ENCODE measurements at regions not wholly inside any gene's neighbourhood (a gene's known extent, or its start where the extent isn't known, plus 50 kb on each side); places are given as distances from the start of the nearest gene placed in this dataset.

DNA sequence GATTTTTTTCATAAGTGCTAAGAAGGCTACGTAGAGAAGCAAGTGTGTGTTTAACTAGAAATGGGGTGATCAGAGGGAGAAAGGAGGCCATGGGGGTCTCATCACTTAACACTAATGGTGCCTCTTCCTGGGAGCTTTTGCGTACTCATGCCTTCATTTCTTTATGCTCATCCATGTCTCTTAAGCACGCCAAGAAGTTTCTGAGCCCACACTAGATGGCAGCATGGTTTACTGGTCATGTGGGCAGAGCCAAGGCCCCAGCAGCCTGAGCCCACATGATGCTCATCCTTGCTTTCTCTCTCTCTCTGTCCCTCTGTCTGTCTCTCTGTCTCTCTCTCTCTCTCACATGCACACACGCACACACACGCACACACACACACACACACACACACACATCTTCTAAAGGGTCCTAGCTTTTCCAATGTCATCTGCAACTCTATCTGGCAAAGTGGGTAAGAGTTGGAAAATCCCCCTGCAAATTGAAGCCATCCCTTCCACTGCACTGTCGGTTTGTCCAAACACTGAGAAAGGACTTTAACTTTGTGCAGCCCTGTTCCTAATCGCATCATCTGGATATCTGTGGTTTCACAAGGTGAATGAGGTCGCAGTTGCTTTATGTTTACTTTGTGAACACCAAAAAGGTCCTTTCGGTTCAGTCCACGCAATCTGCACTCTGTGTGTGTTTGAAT lies 137.1 kb upstream of the CCDC68 start:
- Mint-ChIP-seq H3K36me3 (ENCODE audit: low read depth) (no peaks in the 10 kb centered on the region), H3K4me3 (no peak overlapping the region), H3K27me3 (no peaks in the 10 kb centered on the region), H3K4me1 (no peaks in the 10 kb centered on the region), H3K27ac (no peak overlapping the region)
- ATAC-seq (no peak), DNase-seq (no peak)
- no peaks in the 10 kb centered on the region for H3K9me3 ChIP-seq (ENCODE audit: control insufficient read depth, low read length, poor library complexity, severe bottlenecking)

GRCh38 chr18:55095584-55095983 lies 136.3 kb upstream of the CCDC68 start:
- Mint-ChIP-seq H3K27me3 (no peaks in the 10 kb centered on the region), H3K4me3 (no peak overlapping the region), H3K4me1 (no peaks in the 10 kb centered on the region), H3K27ac (no peak overlapping the region), H3K36me3 (ENCODE audit: low read depth) (no peaks in the 10 kb centered on the region)
- no peaks in the 10 kb centered on the region for H3K9me3 ChIP-seq (ENCODE audit: control insufficient read depth, low read length, poor library complexity, severe bottlenecking)
- DNase-seq = no peak
- no peak for ATAC-seq

- Mint-ChIP-seq H3K27me3 (no peaks in the 10 kb centered on the region), H3K4me3 (no peak overlapping the region), H3K36me3 (ENCODE audit: low read depth) (no peaks in the 10 kb centered on the region), H3K4me1 (no peaks in the 10 kb centered on the region), H3K27ac (no peak overlapping the region)
- ATAC-seq (no peak), DNase-seq (no peak)
- H3K9me3 ChIP-seq (ENCODE audit: control insufficient read depth, low read length, poor library complexity, severe bottlenecking) = no peaks in the 10 kb centered on the region
Measured at GRCh38 chr18:55093808-55094207, 134.5 kb upstream of the CCDC68 start.

DNA sequence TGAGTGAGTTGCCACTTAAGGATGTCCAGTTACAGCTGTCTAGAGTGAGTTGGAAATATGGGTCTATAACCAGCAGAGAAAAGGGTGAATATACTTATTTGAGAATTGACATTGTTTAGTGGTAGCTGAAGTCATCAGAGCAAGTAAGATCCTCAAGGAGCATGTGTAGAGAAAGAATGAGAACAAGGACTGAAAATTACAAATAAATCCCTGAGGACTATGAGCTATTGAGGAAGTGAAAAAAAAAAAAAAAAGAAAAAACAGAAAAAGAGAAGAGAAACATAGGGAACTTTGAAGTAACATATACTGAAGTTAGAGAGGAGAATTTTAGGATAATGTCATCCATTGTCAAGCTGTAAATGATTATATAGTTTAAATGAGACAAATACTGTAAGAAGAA lies 134.0 kb upstream of the CCDC68 start:
- no peaks in the 10 kb centered on the region for H3K4me1 Mint-ChIP-seq
- no peaks in the 10 kb centered on the region for H3K36me3 Mint-ChIP-seq (ENCODE audit: low read depth)
- H3K4me3 Mint-ChIP-seq = no peak overlapping the region
- H3K9me3 ChIP-seq (ENCODE audit: control insufficient read depth, low read length, poor library complexity, severe bottlenecking) = no peaks in the 10 kb centered on the region
- ATAC-seq = no peak
- no peak overlapping the region for H3K27ac Mint-ChIP-seq
- H3K27me3 Mint-ChIP-seq = no peaks in the 10 kb centered on the region
- DNase-seq = no peak

GRCh38 chr18:55092166-55092565 lies 132.9 kb upstream of the CCDC68 start:
- H3K27ac Mint-ChIP-seq = no peak overlapping the region
- ATAC-seq (no peak), DNase-seq (no peak)
- H3K4me3 Mint-ChIP-seq = no peak overlapping the region
- H3K36me3 Mint-ChIP-seq (ENCODE audit: low read depth) = no peaks in the 10 kb centered on the region
- no peaks in the 10 kb centered on the region for H3K4me1 Mint-ChIP-seq
- no peaks in the 10 kb centered on the region for H3K27me3 Mint-ChIP-seq
- no peaks in the 10 kb centered on the region for H3K9me3 ChIP-seq (ENCODE audit: control insufficient read depth, low read length, poor library complexity, severe bottlenecking)

DNA sequence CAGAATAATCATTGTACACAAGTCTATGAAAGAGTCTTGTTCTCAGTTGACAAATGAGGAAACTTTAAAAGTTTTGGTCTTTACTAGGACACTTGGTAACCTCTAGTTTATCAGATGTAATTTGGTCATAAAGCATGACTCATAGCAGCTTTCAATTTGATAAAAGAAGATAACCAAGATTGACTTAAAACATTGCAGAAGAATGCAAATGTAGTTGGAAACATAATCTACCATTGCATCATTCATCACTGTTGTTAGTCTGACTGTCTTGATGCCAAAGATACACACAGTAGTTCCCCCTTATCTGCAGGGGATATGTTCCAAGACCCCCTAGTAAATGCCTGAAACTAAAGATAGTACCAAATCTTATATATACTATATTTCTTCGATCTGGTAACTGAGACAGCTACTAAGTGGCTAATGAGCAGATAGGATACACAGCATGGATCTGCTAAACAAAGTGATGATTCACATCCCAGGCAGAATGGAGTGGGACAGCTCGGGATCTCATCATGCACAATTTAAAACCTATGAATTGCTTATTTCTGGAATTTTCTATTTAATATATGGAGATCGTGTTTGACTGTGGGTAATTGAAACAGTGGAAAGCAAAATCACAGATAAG lies 131.4 kb upstream of the CCDC68 start:
- H3K4me3 Mint-ChIP-seq = no peak overlapping the region

DNA sequence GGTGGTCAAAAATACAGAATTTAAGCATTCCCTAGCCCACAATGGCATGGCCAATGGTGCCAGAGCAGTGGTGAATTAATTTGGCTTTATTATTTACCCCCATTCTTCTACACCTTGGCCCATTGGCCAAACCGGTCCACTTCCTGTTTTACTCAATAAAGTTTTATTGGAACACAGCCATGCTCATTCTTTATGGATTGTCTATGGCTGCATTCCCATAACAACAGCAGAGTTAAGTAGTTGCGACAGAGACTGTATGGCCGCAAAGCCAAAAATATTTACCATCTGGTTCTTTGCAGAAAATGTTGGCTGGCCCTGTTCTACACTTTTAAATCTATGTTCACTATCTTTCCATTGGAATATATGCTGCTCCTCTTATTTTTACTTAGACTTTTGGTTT lies 130.3 kb upstream of the CCDC68 start:
- no peak overlapping the region for H3K27ac Mint-ChIP-seq
- no peaks in the 10 kb centered on the region for H3K9me3 ChIP-seq (ENCODE audit: control insufficient read depth, low read length, poor library complexity, severe bottlenecking)
- ATAC-seq = no peak
- H3K4me3 Mint-ChIP-seq = no peak overlapping the region
- H3K27me3 Mint-ChIP-seq = no peaks in the 10 kb centered on the region
- H3K4me1 Mint-ChIP-seq = no peaks in the 10 kb centered on the region
- no peak for DNase-seq
- H3K36me3 Mint-ChIP-seq (ENCODE audit: low read depth) = no peaks in the 10 kb centered on the region

More for the DNA sequence above, 131.4 kb upstream of the CCDC68 start:
- Mint-ChIP-seq H3K36me3 (ENCODE audit: low read depth) (no peaks in the 10 kb centered on the region), H3K27me3 (no peaks in the 10 kb centered on the region), H3K4me1 (no peaks in the 10 kb centered on the region), H3K27ac (no peak overlapping the region)
- DNase-seq (no peak), ATAC-seq (no peak)
- no peaks in the 10 kb centered on the region for H3K9me3 ChIP-seq (ENCODE audit: control insufficient read depth, low read length, poor library complexity, severe bottlenecking)

DNA sequence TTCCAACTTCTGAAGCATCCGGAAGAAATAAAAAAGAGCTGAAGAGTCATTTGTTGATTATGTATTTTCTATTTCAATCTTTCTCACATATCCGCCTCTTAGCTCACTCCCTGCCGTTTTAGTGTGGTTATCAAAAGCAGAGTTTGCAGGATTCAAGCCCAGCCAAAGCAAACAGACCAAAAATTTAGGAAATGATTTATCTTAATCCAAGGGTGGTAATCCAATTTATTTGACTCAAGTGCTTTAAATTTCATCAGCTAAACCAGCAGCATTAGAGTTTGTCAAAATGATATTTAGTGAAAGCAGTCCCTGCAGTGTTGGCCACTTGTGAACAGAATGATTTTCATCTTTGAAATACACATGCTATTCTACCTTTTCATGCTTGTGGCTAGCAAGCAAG lies 129.3 kb upstream of the CCDC68 start:
- Mint-ChIP-seq H3K4me3 (no peak overlapping the region), H3K27me3 (no peaks in the 10 kb centered on the region), H3K27ac (no peak overlapping the region), H3K36me3 (ENCODE audit: low read depth) (no peaks in the 10 kb centered on the region), H3K4me1 (no peaks in the 10 kb centered on the region)
- DNase-seq (no peak), ATAC-seq (no peak)
- H3K9me3 ChIP-seq (ENCODE audit: control insufficient read depth, low read length, poor library complexity, severe bottlenecking) = no peaks in the 10 kb centered on the region

DNA sequence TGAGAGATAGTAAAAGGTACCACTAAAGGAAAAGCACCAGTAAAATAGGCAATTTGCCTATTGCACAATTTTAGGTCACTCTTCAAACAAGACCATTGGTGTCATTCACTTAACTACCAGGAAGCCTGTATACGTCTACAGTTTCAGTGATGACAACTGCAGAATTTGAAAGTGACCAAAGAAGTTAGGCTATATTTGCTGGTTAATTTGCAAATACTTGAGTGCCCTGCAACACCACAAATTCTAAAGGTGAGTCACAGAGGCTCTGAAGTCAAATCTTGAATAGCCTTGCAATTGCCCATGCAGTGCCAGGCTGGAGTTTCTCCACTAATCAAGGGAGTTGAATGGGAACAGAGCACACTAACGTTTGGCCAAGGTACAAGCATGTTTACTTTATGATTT lies 128.7 kb upstream of the CCDC68 start:
- no peaks in the 10 kb centered on the region for H3K27me3 Mint-ChIP-seq
- no peak overlapping the region for H3K4me3 Mint-ChIP-seq
- no peak overlapping the region for H3K27ac Mint-ChIP-seq
- ATAC-seq (no peak), DNase-seq (no peak)
- no peaks in the 10 kb centered on the region for H3K9me3 ChIP-seq (ENCODE audit: control insufficient read depth, low read length, poor library complexity, severe bottlenecking)
- no peaks in the 10 kb centered on the region for H3K36me3 Mint-ChIP-seq (ENCODE audit: low read depth)
- H3K4me1 Mint-ChIP-seq = no peaks in the 10 kb centered on the region

DNA sequence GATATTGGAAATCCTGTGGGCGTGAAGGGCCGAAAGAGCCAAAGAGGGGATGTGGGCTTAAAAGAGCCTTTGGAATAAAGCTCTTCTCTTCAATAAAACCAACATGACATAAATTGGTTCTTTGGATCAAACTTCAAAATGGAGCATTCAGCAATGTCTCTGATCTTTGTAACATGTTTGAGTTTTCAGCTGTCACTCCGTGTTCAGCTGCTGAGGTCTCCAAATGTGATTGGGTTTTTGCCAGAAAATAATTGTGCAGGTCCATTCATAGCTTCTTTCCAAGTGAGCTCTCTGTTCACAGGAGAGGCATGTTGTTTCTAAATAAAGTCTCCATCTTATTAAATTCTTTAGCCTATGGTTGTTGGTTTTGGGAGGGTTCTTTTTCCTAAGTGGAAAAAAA lies 127.6 kb upstream of the CCDC68 start:
- no peak overlapping the region for H3K4me3 Mint-ChIP-seq
- H3K36me3 Mint-ChIP-seq (ENCODE audit: low read depth) = no peaks in the 10 kb centered on the region
- no peaks in the 10 kb centered on the region for H3K27me3 Mint-ChIP-seq
- DNase-seq = no peak
- ATAC-seq = no peak
- no peaks in the 10 kb centered on the region for H3K9me3 ChIP-seq (ENCODE audit: control insufficient read depth, low read length, poor library complexity, severe bottlenecking)
- no peak overlapping the region for H3K27ac Mint-ChIP-seq
- no peaks in the 10 kb centered on the region for H3K4me1 Mint-ChIP-seq

DNA sequence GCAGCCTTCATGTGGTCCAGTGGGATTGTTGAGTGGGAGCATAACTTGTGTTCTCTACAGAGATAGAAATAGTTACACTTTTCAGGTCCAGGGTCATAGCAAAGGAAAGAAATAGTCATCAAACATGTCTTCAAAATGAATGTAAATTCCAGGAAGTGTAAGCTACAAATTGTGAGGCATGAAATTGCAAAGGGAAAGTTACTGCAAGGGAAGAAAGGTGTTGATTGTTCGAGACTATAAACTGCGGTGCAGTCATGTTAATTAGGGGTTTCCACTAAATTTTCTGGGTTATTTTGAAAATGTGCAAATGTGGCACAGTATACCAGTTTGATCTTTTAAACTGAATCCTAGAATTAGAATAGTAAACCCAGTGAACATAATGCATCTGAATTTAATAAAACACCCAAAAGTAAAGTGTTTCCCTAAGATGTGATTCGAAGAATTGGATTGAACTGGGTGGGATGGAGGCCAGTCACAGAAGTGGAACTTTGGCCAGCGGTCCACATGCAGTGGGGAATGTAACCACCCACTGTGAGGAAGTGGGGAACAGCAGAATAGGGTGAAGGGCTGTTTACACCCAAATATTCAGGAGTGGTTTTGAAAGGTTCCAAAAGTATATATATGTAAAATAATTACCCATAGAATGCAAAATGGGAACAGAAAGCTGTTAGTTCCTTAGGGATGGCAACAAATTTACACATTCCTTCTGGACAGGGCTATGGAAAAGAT lies 126.5 kb upstream of the CCDC68 start:
- no peak overlapping the region for H3K27ac Mint-ChIP-seq
- no peaks in the 10 kb centered on the region for H3K4me1 Mint-ChIP-seq
- no peaks in the 10 kb centered on the region for H3K9me3 ChIP-seq (ENCODE audit: control insufficient read depth, low read length, poor library complexity, severe bottlenecking)
- no peaks in the 10 kb centered on the region for H3K36me3 Mint-ChIP-seq (ENCODE audit: low read depth)
- ATAC-seq (no peak), DNase-seq (no peak)
- no peak overlapping the region for H3K4me3 Mint-ChIP-seq
- H3K27me3 Mint-ChIP-seq = no peaks in the 10 kb centered on the region

GRCh38 chr18:55084550-55084949 lies 125.3 kb upstream of the CCDC68 start:
- no peaks in the 10 kb centered on the region for H3K9me3 ChIP-seq (ENCODE audit: control insufficient read depth, low read length, poor library complexity, severe bottlenecking)
- H3K4me3 Mint-ChIP-seq = no peak overlapping the region
- ATAC-seq = no peak
- H3K27me3 Mint-ChIP-seq = no peaks in the 10 kb centered on the region
- no peak overlapping the region for H3K27ac Mint-ChIP-seq
- no peak for DNase-seq
- no peaks in the 10 kb centered on the region for H3K36me3 Mint-ChIP-seq (ENCODE audit: low read depth)
- H3K4me1 Mint-ChIP-seq = no peaks in the 10 kb centered on the region

GRCh38 chr18:55083461-55083860 lies 124.2 kb upstream of the CCDC68 start:
- Mint-ChIP-seq H3K4me1 (no peaks in the 10 kb centered on the region), H3K27me3 (no peaks in the 10 kb centered on the region), H3K4me3 (no peak overlapping the region), H3K36me3 (ENCODE audit: low read depth) (no peaks in the 10 kb centered on the region), H3K27ac (no peak overlapping the region)
- no peaks in the 10 kb centered on the region for H3K9me3 ChIP-seq (ENCODE audit: control insufficient read depth, low read length, poor library complexity, severe bottlenecking)
- no peak for DNase-seq
- no peak for ATAC-seq

Data from T-helper 17 cell (primary cell).